T-cell (primary cell): ENCODE measurements at regions not wholly inside any gene's neighbourhood (a gene's known extent, or its start where the extent isn't known, plus 50 kb on each side); places are given as distances from the start of the nearest gene placed in this dataset.

Experiments used
- ATAC-seq, 4 experiments: fragments of 200-7000 bp in 3 of 4; fragments of 150-1000 bp in 1 of 4; cut with Tn5 transposase; replicated peaks in 1 of 4; 1 replicate in 3 of 4; 2 replicates in 1 of 4; pipeline ENCODE4 v1.10.0; 2021; ENCODE audit warnings: moderate library complexity in 3 of 4, mild to moderate bottlenecking in 2 of 4, moderate number of reproducible peaks in 1 of 4
- CTCF ChIA-PET, 2 donors: fragments of 300-600 bp; sonication (Branson Sonifier 250); formaldehyde crosslinking; loops; one replicate each; lab custom pipeline; 2022; ENCODE audit warnings: antibody characterized with exemption in 2 of 2; lab: Charles Lee
- POLR2A ChIA-PET, 2 donors: fragments of 300-600 bp; sonication (Branson Sonifier 250); formaldehyde crosslinking; loops; one replicate each; lab custom pipeline; 2022; ENCODE audit warnings: antibody characterized with exemption in 2 of 2; lab: Charles Lee
- DNase-seq, 35 experiments: peaks; one replicate each; pipeline versions ENCODE4 v3.0.0 to v3.0.0-alpha.2; 2013 to 2023
- H3K27ac ChIP-seq: one replicate; pipeline ENCODE4 v1.5.1; 2013; ENCODE audit warnings: low read length
- H3K27me3 ChIP-seq, 2 experiments: replicated peaks in 1 of 2; 1 replicate in 1 of 2; 2 replicates in 1 of 2; pipeline versions ENCODE4 v1.6.1 to v1.7.0; 2013; ENCODE audit warnings: low read length in 1 of 2, mixed read lengths in 1 of 2; ENCODE audit not compliant: control insufficient read depth in 2 of 2, insufficient read depth in 2 of 2; ENCODE audit errors: extremely low read depth in 1 of 2
- H3K36me3 ChIP-seq, 2 donors: 1 replicate in 1 of 2; 2 replicates in 1 of 2; pipeline versions ENCODE4 v1.6.1 to v1.7.0; 2013; ENCODE audit warnings: low read length in 1 of 2; ENCODE audit not compliant: control insufficient read depth in 2 of 2, insufficient read depth in 1 of 2; ENCODE audit errors: extremely low read depth in 1 of 2
- H3K4me1 ChIP-seq, 2 experiments: 1 replicate in 1 of 2; 2 replicates in 1 of 2; pipeline versions ENCODE4 v1.6.1 to v1.7.0; 2013; ENCODE audit warnings: low read length in 2 of 2, mixed read lengths in 1 of 2; ENCODE audit not compliant: insufficient read depth in 2 of 2, control insufficient read depth in 1 of 2; ENCODE audit errors: extremely low read depth in 1 of 2
- H3K4me3 ChIP-seq, 2 donors: 1 replicate in 1 of 2; 2 replicates in 1 of 2; pipeline versions ENCODE4 v1.5.1 to v1.7.0; 2013; ENCODE audit warnings: mild to moderate bottlenecking in 2 of 2, low read length in 1 of 2, moderate library complexity in 1 of 2; ENCODE audit not compliant: control insufficient read depth in 1 of 2; ENCODE audit errors: extremely low read depth in 1 of 2
- H3K9me3 ChIP-seq: 2 replicates; pipeline ENCODE4 v1.7.0; 2013
- H3K27ac Mint-ChIP-seq, 2 donors: one replicate each; pipeline ENCODE4 v1.8.0; 2020 to 2021; ENCODE audit warnings: mild to moderate bottlenecking in 2 of 2, mixed read lengths in 2 of 2
- H3K27me3 Mint-ChIP-seq, 2 donors: one replicate each; pipeline ENCODE4 v1.8.0; 2021 to 2022; ENCODE audit warnings: mixed read lengths in 2 of 2
- H3K36me3 Mint-ChIP-seq: one replicate; pipeline ENCODE4 v1.8.0; 2021; ENCODE audit warnings: mixed read lengths
- H3K4me1 Mint-ChIP-seq, 3 donors: one replicate each; pipeline ENCODE4 v1.8.0; 2020 to 2022; ENCODE audit warnings: mixed read lengths in 3 of 3, mild to moderate bottlenecking in 1 of 3
- H3K4me3 Mint-ChIP-seq, 3 donors: one replicate each; pipeline ENCODE4 v1.8.0; 2020 to 2022; ENCODE audit warnings: mild to moderate bottlenecking in 3 of 3, mixed read lengths in 3 of 3, moderate library complexity in 3 of 3
- H3K9me3 Mint-ChIP-seq, 3 donors: one replicate each; pipeline ENCODE4 v1.8.0; 2020 to 2022; ENCODE audit warnings: mixed read lengths in 3 of 3
- WGBS: methylation state at CpG from one replicate; pipeline ENCODE4 v1.1.5; 2013; ENCODE audit warnings: missing lambda C conversion rate; ENCODE audit not compliant: insufficient coverage; 5-methylcytosine and 5-hydroxymethylcytosine counted together

GRCh38 chr11:15662285-15662684, 547.6 kb downstream of the INSC start:
- no peaks in the 10 kb centered on the region for H3K4me1 ChIP-seq
- WGBS, result no CpG with 5 or more reads among the region's 1 CpG
- Mint-ChIP-seq H3K9me3 (peaks cover 0 to 5% (median 0%) of the 10 kb centered on the region in 3 donors), H3K4me1 (no peaks in the 10 kb centered on the region), H3K4me3 (no peak overlapping the region), H3K27me3 (peaks cover 0 to 13% of the 10 kb centered on the region in 2 donors), H3K36me3 (no peaks in the 10 kb centered on the region), H3K27ac (no peak overlapping the region)
- no peaks in the 10 kb centered on the region for H3K9me3 ChIP-seq
- DNase-seq (no peak), ATAC-seq (no peak)
- H3K27ac ChIP-seq, result no peak overlapping the region
- CTCF ChIA-PET, result no interaction called here
- H3K4me3 ChIP-seq, result no peak overlapping the region
- no peaks in the 10 kb centered on the region for H3K27me3 ChIP-seq
- no peaks in the 10 kb centered on the region for H3K36me3 ChIP-seq
- POLR2A ChIA-PET, result no interaction called here

- no peak overlapping the region for H3K4me3 ChIP-seq
- ATAC-seq (no peak), DNase-seq (no peak)
- no peak overlapping the region for H3K27ac ChIP-seq
- H3K27me3 ChIP-seq, result no peaks in the 10 kb centered on the region
- H3K36me3 ChIP-seq, result no peaks in the 10 kb centered on the region
- 83% methylated on average over 4 of the region's 7 CpGs for WGBS
- ChIA-PET POLR2A (no interaction called here), CTCF (no interaction called here)
- H3K4me1 Mint-ChIP-seq, result no peaks in the 10 kb centered on the region
- no peak overlapping the region for H3K27ac Mint-ChIP-seq
- H3K9me3 Mint-ChIP-seq, result peaks cover 0 to 5% (median 0%) of the 10 kb centered on the region in 3 donors
- no peak overlapping the region for H3K4me3 Mint-ChIP-seq
- H3K36me3 Mint-ChIP-seq, result no peaks in the 10 kb centered on the region
- no peaks in the 10 kb centered on the region for H3K9me3 ChIP-seq
- no peaks in the 10 kb centered on the region for H3K4me1 ChIP-seq
- H3K27me3 Mint-ChIP-seq, result peaks cover 0 to 18% of the 10 kb centered on the region in 2 donors
These were observed 549.1 kb downstream of the INSC start for GRCh38 chr11:15663777-15664218.

GRCh38 chr11:15665368-15665871, 550.7 kb downstream of the INSC start:
- H3K4me1 ChIP-seq, result no peaks in the 10 kb centered on the region
- no peak overlapping the region for H3K27ac ChIP-seq
- ChIA-PET CTCF (no interaction called here), POLR2A (no interaction called here)
- ATAC-seq, result no peak
- H3K36me3 Mint-ChIP-seq, result no peaks in the 10 kb centered on the region
- H3K36me3 ChIP-seq, result no peaks in the 10 kb centered on the region
- no peaks in the 10 kb centered on the region for H3K4me1 Mint-ChIP-seq
- WGBS, result 70% methylated on average over 2 of the region's 4 CpGs
- H3K9me3 ChIP-seq, result no peaks in the 10 kb centered on the region
- peaks cover 0 to 9% (median 0%) of the 10 kb centered on the region in 3 donors for H3K9me3 Mint-ChIP-seq
- no peak for DNase-seq
- no peak overlapping the region for H3K27ac Mint-ChIP-seq
- H3K27me3 ChIP-seq, result no peaks in the 10 kb centered on the region
- peaks cover 4 to 23% of the 10 kb centered on the region in 2 donors for H3K27me3 Mint-ChIP-seq
- H3K4me3 Mint-ChIP-seq, result no peak overlapping the region
- no peak overlapping the region for H3K4me3 ChIP-seq

- POLR2A ChIA-PET, result no interaction called here
- Mint-ChIP-seq H3K4me3 (no peak overlapping the region), H3K9me3 (peaks cover 0 to 9% (median 0%) of the 10 kb centered on the region in 3 donors), H3K27me3 (peaks cover 11 to 31% of the 10 kb centered on the region in 2 donors), H3K36me3 (no peaks in the 10 kb centered on the region), H3K4me1 (no peaks in the 10 kb centered on the region), H3K27ac (no peak overlapping the region)
- no peak for DNase-seq
- no peak overlapping the region for H3K27ac ChIP-seq
- no peak for ATAC-seq
- no peak overlapping the region for H3K4me3 ChIP-seq
- no peaks in the 10 kb centered on the region for H3K4me1 ChIP-seq
- CTCF ChIA-PET, result no interaction called here
- no peaks in the 10 kb centered on the region for H3K36me3 ChIP-seq
- no peaks in the 10 kb centered on the region for H3K9me3 ChIP-seq
- WGBS, result no CpG with 5 or more reads among the region's 3 CpGs
- H3K27me3 ChIP-seq, result no peaks in the 10 kb centered on the region
These were observed 552.5 kb downstream of the INSC start for GRCh38 chr11:15667127-15667725.

GRCh38 chr11:15668718-15669117, 554.0 kb downstream of the INSC start:
- POLR2A ChIA-PET, result interaction anchor here in 1 of 2 donors (0.7 kb wide), 1 partner anchor 65 kb away, joined by 3 read pairs; no protein-coding TSS in a partner anchor
- Histone ChIP-seq H3K36me3 (no peaks in the 10 kb centered on the region), H3K27me3 (no peaks in the 10 kb centered on the region), H3K4me1 (no peaks in the 10 kb centered on the region), H3K27ac (no peak overlapping the region), H3K4me3 (no peak overlapping the region), H3K9me3 (no peaks in the 10 kb centered on the region)
- CTCF ChIA-PET, result no interaction called here
- no peak for DNase-seq
- Mint-ChIP-seq H3K36me3 (no peaks in the 10 kb centered on the region), H3K27ac (no peak overlapping the region), H3K4me1 (no peaks in the 10 kb centered on the region), H3K27me3 (peaks cover 14 to 28% of the 10 kb centered on the region in 2 donors), H3K4me3 (no peak overlapping the region), H3K9me3 (peaks cover 0 to 9% (median 0%) of the 10 kb centered on the region in 3 donors)
- no peak for ATAC-seq
- no CpG with 5 or more reads among the region's 3 CpGs for WGBS

- DNase-seq (no peak), ATAC-seq (no peak)
- CTCF ChIA-PET, result no interaction called here
- Histone ChIP-seq H3K4me3 (no peak overlapping the region), H3K9me3 (no peaks in the 10 kb centered on the region), H3K27me3 (no peaks in the 10 kb centered on the region), H3K36me3 (no peaks in the 10 kb centered on the region), H3K27ac (no peak overlapping the region), H3K4me1 (no peaks in the 10 kb centered on the region)
- Mint-ChIP-seq H3K27me3 (peaks cover 14 to 22% of the 10 kb centered on the region in 2 donors), H3K9me3 (peaks cover 1 to 4% (median 4%) of the 10 kb centered on the region in 3 donors), H3K36me3 (no peaks in the 10 kb centered on the region), H3K27ac (no peak overlapping the region), H3K4me1 (no peaks in the 10 kb centered on the region), H3K4me3 (no peak overlapping the region)
- POLR2A ChIA-PET, result no interaction called here
- 68% methylated on average over 7 of the region's 12 CpGs for WGBS
These were observed 555.9 kb downstream of the INSC start for GRCh38 chr11:15670520-15671070.
